ENCODE measurements at regions not wholly inside any gene's neighbourhood (a gene's known extent, or its start where the extent isn't known, plus 50 kb on each side); places are given as distances from the start of the nearest gene placed in this dataset.

GRCh38 chr14:59013672-59014298 lies 174.7 kb upstream of the DAAM1 start:
- no peak for TF ChIP-seq POLR2AphosphoS5 (IDR thresholded peaks at IDR 0.05; ENCODE audit: insufficient read depth, low read depth, low read length)
- TF ChIP-seq, protein P1, sequence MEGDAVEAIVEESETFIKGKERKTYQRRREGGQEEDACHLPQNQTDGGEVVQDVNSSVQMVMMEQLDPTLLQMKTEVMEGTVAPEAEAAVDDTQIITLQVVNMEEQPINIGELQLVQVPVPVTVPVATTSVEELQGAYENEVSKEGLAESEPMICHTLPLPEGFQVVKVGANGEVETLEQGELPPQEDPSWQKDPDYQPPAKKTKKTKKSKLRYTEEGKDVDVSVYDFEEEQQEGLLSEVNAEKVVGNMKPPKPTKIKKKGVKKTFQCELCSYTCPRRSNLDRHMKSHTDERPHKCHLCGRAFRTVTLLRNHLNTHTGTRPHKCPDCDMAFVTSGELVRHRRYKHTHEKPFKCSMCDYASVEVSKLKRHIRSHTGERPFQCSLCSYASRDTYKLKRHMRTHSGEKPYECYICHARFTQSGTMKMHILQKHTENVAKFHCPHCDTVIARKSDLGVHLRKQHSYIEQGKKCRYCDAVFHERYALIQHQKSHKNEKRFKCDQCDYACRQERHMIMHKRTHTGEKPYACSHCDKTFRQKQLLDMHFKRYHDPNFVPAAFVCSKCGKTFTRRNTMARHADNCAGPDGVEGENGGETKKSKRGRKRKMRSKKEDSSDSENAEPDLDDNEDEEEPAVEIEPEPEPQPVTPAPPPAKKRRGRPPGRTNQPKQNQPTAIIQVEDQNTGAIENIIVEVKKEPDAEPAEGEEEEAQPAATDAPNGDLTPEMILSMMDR (IDR thresholded peaks at IDR 0.05; ENCODE audit: extremely low read depth in 1 of 2, insufficient read depth in 1 of 2, low read depth in 1 of 2, low read length in 2 of 2), result no peak
